ENCODE measurements at regions not wholly inside any gene's neighbourhood (a gene's known extent, or its start where the extent isn't known, plus 50 kb on each side); places are given as distances from the start of the nearest gene placed in this dataset.

GRCh38 chr11:134515081-134515960 is 103.3 kb upstream of the B3GAT1 start:
- TF ChIP-seq CTCF (IDR thresholded peaks at IDR 0.05) (no peak), POLR2A (IDR thresholded peaks at IDR 0.05) (no peak)
